Large intestine (tissue), 3 donors: ENCODE measurements at regions not wholly inside any gene's neighbourhood (a gene's known extent, or its start where the extent isn't known, plus 50 kb on each side); places are given as distances from the start of the nearest gene placed in this dataset.
"Not testable (repeated sequence)": the region's sequence is repeated elsewhere in the genome, so short reads cannot be mapped to it uniquely, and the experiment has no call there.

ENCODE experiments used
- DNase-seq, 2 donors: peaks; one replicate each; pipeline versions ENCODE4 v3.0.0 to v3.0.0-alpha.2; 2013
- H3K27ac ChIP-seq: one replicate; pipeline ENCODE4 v1.5.1; 2013; ENCODE audit warnings: low read length
- H3K27me3 ChIP-seq: 2 replicates; pipeline ENCODE4 v1.6.1; 2013; ENCODE audit warnings: low read length; ENCODE audit not compliant: control insufficient read depth, insufficient read depth
- H3K36me3 ChIP-seq: 2 replicates; pipeline ENCODE4 v1.6.1; 2013; ENCODE audit warnings: low read length; ENCODE audit not compliant: control insufficient read depth, insufficient read depth
- H3K4me1 ChIP-seq: one replicate; pipeline ENCODE4 v1.6.1; 2013; ENCODE audit warnings: low read length; ENCODE audit not compliant: control insufficient read depth, insufficient read depth
- H3K4me3 ChIP-seq: one replicate; pipeline ENCODE4 v1.5.1; 2013; ENCODE audit warnings: low read length
- H3K9me3 ChIP-seq: one replicate; pipeline ENCODE4 v1.6.1; 2013; ENCODE audit warnings: mild to moderate bottlenecking, low read depth, low read length, moderate library complexity; ENCODE audit not compliant: control insufficient read depth
- WGBS: methylation state at CpG from one replicate; pipeline ENCODE4 v1.1.5; 2013; ENCODE audit warnings: low lambda C conversion rate; ENCODE audit not compliant: insufficient coverage; 5-methylcytosine and 5-hydroxymethylcytosine counted together

- Histone ChIP-seq H3K9me3 (peaks cover 14% of the 10 kb centered on the region), H3K27me3 (no peaks in the 10 kb centered on the region), H3K4me3 (no peak overlapping the region), H3K27ac (peak overlapping the region; percentile 80), H3K4me1 (peaks cover 47% of the 10 kb centered on the region), H3K36me3 (no peaks in the 10 kb centered on the region)
- peak in 1 of 2 donors; percentile 60 for DNase-seq
- no CpG with 5 or more reads among the region's 6 CpGs for WGBS
Observed at GRCh38 chr2:16094811-16095210, 154.5 kb downstream of the MYCN start.

- DNase-seq: peak; percentile 95 to 98
- peaks cover 14% of the 10 kb centered on the region for H3K9me3 ChIP-seq
- H3K36me3 ChIP-seq: no peaks in the 10 kb centered on the region
- no peak overlapping the region for H3K4me3 ChIP-seq
- 100% methylated on average over 1 of the region's 17 CpGs for WGBS
- peaks cover 47% of the 10 kb centered on the region for H3K4me1 ChIP-seq
- no peaks in the 10 kb centered on the region for H3K27me3 ChIP-seq
- H3K27ac ChIP-seq: peak overlapping the region; percentile 84
Observed at GRCh38 chr2:16093639-16094529, 153.5 kb downstream of the MYCN start.

GRCh38 chr2:16092861-16093638, 152.7 kb downstream of the MYCN start:
- Histone ChIP-seq H3K36me3 (no peaks in the 10 kb centered on the region), H3K4me1 (peaks cover 47% of the 10 kb centered on the region), H3K27me3 (no peaks in the 10 kb centered on the region), H3K9me3 (peaks cover 7% of the 10 kb centered on the region), H3K4me3 (no peak overlapping the region), H3K27ac (peak overlapping the region; percentile 84)
- 80% methylated on average over 2 of the region's 13 CpGs for WGBS
- DNase-seq: no peak

DNA sequence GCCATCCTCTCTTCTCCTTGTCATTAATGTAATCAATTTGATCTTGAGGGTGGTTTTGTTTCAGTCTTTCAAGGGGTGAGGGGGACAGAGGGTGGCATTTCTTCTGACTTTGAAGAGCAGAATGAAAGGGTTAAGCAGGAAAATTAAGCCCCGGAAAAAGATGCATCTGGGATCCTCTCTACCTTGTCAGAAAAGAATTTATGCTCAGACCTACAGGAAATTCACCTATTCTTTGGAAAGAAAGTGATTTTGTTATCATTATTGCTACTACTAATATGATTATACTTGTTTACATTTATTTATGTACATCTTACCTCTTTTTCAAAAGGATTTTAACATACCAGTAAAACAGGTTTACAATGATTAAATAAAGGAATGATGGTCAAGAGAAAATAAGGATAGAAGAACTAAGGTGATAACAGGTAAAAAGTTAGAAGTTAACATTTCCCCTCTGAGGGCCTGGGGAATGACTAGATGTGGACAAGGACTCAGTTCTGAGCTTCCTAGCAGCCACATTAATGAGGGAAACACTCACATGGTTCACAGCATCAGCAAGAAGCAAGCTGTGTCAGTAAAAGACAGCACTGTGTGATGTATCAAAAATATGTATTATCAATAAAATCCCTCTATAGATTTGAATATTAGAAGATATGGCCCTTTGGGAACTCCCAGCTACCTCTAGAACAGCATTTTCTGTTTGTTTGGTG, 151.4 kb downstream of the MYCN start:
- Histone ChIP-seq H3K27me3 (no peaks in the 10 kb centered on the region), H3K4me1 (peaks cover 36% of the 10 kb centered on the region), H3K27ac (no peak overlapping the region), H3K9me3 (no peaks in the 10 kb centered on the region), H3K4me3 (no peak overlapping the region), H3K36me3 (no peaks in the 10 kb centered on the region)
- WGBS: 17% methylated on average over 1 of the region's 1 CpG
- no peak for DNase-seq

DNA sequence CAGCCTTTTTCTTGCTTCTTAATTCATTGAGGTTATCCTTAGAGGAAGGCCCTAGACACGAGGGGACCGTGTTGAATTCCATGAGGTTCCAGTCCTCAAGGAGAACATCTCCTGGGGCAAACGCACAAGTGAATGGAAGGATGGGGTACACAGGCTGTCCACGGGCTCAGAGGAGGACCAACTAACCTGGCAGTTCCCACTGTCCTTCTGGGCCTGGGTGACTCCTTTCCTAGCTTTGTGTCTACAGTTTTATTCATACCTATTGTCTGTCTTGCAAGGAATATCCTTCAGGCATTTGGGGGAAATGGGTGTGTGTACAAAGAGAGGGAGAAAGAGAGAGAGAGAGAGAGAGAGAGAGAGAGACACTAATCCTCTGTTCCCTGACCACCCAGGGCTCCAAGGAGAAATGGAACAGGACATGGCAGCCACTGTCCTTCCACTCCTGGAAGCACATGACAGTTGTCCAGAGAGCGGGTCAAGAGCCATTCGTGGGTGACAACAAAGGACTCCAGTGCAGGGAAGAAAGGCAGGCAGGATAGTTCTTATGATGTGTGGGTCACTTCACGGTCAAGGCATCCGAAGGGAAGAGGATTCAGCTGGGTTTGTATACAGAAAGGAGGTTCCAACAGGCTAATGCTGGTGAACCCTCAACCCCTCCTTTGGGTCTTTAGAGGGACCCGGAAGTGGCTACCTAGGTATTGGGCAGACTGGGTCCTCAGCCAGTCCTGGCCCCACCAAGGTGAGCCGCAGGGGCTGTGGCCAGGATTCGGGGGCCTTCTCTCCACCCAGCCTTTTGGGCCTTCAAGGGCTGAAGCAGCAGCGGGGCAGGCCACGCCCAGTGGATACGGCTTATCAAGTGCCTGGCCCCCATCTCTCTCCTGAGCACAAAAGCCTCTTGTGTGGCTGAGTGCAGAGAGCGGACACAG, 150.6 kb downstream of the MYCN start:
- no peaks in the 10 kb centered on the region for H3K9me3 ChIP-seq
- no peak for DNase-seq
- 100% methylated on average over 1 of the region's 15 CpGs for WGBS
- no peaks in the 10 kb centered on the region for H3K36me3 ChIP-seq
- no peak overlapping the region for H3K27ac ChIP-seq
- H3K27me3 ChIP-seq: no peaks in the 10 kb centered on the region
- no peak overlapping the region for H3K4me3 ChIP-seq
- peaks cover 28% of the 10 kb centered on the region for H3K4me1 ChIP-seq

GRCh38 chr2:16089491-16089890, 149.1 kb downstream of the MYCN start:
- H3K4me1 ChIP-seq: peaks cover 16% of the 10 kb centered on the region
- H3K36me3 ChIP-seq, H3K27ac ChIP-seq, DNase-seq, H3K27me3 ChIP-seq, H3K4me3 ChIP-seq, H3K9me3 ChIP-seq: not testable (repeated sequence)
- whole genome bisulfite sequencing: no CpG with 5 or more reads among the region's 7 CpGs

- H3K4me1 ChIP-seq: peaks cover 12% of the 10 kb centered on the region
- H3K36me3 ChIP-seq: no peaks in the 10 kb centered on the region
- no peak overlapping the region for H3K27ac ChIP-seq
- DNase-seq: no peak
- no peak overlapping the region for H3K4me3 ChIP-seq
- WGBS: no CpG with 5 or more reads among the region's 3 CpGs
- no peaks in the 10 kb centered on the region for H3K27me3 ChIP-seq
- H3K9me3 ChIP-seq: no peaks in the 10 kb centered on the region
Observed at GRCh38 chr2:16088802-16089112, 148.4 kb downstream of the MYCN start.

DNA sequence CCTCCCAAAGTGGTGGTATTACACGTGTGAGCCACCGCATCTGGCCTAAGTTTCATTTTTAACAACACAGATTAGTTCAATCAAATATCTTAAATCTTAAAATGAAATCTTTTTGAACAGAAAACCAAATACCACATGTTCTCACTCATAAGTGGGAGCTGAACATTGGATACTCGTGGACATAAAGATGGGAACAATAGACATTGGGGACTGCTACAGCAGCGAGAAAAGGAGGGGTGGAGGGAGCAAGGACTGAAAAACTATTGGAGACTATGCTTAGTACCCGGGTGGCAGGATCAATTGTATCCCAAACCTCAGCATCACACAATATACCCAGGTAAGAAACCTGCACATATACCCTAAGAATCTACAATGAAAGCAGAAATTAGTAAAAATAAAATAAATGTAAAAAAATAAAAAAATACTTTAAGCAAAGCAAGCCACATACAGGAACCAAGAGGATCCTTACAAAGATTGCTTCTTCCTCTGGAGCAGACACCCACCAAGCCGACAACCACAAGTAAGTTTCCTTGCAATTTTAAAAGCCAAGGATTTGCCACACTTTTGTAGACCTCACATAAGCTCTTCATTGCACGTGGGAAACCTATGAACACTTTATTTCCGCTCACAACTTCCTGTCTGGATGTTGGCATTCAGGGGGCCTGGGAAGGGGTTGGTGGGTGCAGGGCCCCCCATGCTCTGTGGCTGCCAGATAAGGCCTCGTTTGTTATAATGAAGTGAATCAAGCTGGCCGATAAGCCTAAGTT, 147.9 kb downstream of the MYCN start:
- H3K27me3 ChIP-seq: no peaks in the 10 kb centered on the region
- H3K4me1 ChIP-seq: peaks cover 6% of the 10 kb centered on the region
- no peaks in the 10 kb centered on the region for H3K36me3 ChIP-seq
- no peak overlapping the region for H3K27ac ChIP-seq
- no peaks in the 10 kb centered on the region for H3K9me3 ChIP-seq
- 96% methylated on average over 3 of the region's 10 CpGs for WGBS
- DNase-seq: no peak
- H3K4me3 ChIP-seq: no peak overlapping the region

DNA sequence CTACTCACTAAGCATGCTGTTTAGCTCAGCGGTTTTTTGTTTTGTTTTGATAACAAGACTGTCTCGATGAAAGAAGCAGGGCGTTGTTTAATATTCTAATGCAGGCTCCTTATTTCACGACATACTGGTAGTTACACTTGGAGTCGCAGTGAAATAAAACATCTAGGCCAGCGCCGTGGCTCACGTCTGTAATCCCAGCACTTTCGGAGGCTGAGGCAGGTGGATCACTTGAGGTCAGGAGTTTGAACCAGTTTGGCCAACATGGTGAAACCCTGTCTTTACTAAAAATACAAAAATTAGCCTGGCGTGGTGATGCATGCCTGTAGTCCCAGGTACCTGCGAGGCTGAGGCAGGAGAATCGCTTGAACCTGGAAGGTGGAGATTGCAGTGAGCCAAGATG, 145.8 kb downstream of the MYCN start:
- H3K27ac ChIP-seq, H3K9me3 ChIP-seq, H3K4me1 ChIP-seq, H3K36me3 ChIP-seq, H3K27me3 ChIP-seq, DNase-seq, H3K4me3 ChIP-seq: not testable (repeated sequence)
- no CpG with 5 or more reads among the region's 12 CpGs for WGBS
